ENCODE measurements at regions not wholly inside any gene's neighbourhood (a gene's known extent, or its start where the extent isn't known, plus 50 kb on each side); places are given as distances from the start of the nearest gene placed in this dataset.
"Not testable (repeated sequence)": the region's sequence is repeated elsewhere in the genome, so short reads cannot be mapped to it uniquely, and the experiment has no call there.

GRCh38 chr6:118372413-118372812 is 175.7 kb upstream of the PLN start:
- Histone ChIP-seq H3F3A (ENCODE audit: insufficient read depth, low read depth) (no peaks in the 10 kb centered on the region), H4K20me1 (ENCODE audit: insufficient read depth) (no peaks in the 10 kb centered on the region), H3K27me3 (ENCODE audit: insufficient read depth, low read depth) (no peaks in the 10 kb centered on the region), H3K4me1 (replicated peaks; ENCODE audit: insufficient read depth) (no peaks in the 10 kb centered on the region), H3K4me3 (no peak overlapping the region), H3K9me2 (ENCODE audit: insufficient read depth) (0 out of 2 replicates have a peak, but pooled peaks cover 3% of the 10 kb centered on the region), H2AFZ (no peak overlapping the region), H3K27ac (no peak overlapping the region), H3K9me3 (ENCODE audit: insufficient read depth, low read depth) (0 out of 2 replicates have a peak, but pooled peaks cover 3% of the 10 kb centered on the region), H3K36me3 (ENCODE audit: low read depth) (no peaks in the 10 kb centered on the region), H3K79me2 (ENCODE audit: low read depth) (no peaks in the 10 kb centered on the region), H3K4me2 (no peak overlapping the region)
- CTCF ChIA-PET, result no interaction called here
- DNase-seq, result no peak
- TF ChIP-seq, protein P1, sequence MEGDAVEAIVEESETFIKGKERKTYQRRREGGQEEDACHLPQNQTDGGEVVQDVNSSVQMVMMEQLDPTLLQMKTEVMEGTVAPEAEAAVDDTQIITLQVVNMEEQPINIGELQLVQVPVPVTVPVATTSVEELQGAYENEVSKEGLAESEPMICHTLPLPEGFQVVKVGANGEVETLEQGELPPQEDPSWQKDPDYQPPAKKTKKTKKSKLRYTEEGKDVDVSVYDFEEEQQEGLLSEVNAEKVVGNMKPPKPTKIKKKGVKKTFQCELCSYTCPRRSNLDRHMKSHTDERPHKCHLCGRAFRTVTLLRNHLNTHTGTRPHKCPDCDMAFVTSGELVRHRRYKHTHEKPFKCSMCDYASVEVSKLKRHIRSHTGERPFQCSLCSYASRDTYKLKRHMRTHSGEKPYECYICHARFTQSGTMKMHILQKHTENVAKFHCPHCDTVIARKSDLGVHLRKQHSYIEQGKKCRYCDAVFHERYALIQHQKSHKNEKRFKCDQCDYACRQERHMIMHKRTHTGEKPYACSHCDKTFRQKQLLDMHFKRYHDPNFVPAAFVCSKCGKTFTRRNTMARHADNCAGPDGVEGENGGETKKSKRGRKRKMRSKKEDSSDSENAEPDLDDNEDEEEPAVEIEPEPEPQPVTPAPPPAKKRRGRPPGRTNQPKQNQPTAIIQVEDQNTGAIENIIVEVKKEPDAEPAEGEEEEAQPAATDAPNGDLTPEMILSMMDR (conservative IDR thresholded peaks at IDR 0.05), result no peak
- no peak for TF ChIP-seq EZH2 (IDR thresholded peaks at IDR 0.05; ENCODE audit: low read depth)
- POLR2A ChIA-PET (ENCODE audit: unreplicated experiment), result no interaction called here
- intact Hi-C loops (cut with micrococcal nuclease; ENCODE audit: unreplicated experiment), result no loop called here
- BruUV-seq (replicated peaks), result no TSS peak

- 0 out of 2 replicates have a peak, but pooled peaks cover 3% of the 10 kb centered on the region for H3K9me3 ChIP-seq (ENCODE audit: insufficient read depth, low read depth)
- ChIA-PET CTCF (no interaction called here), POLR2A (ENCODE audit: unreplicated experiment) (no interaction called here)
- DNase-seq, result no peak
- H3K27me3 ChIP-seq (ENCODE audit: insufficient read depth, low read depth), result no peaks in the 10 kb centered on the region
- H2AFZ ChIP-seq, result no peak overlapping the region
- no TSS peak for BruUV-seq (replicated peaks)
- no peaks in the 10 kb centered on the region for H3K4me1 ChIP-seq (replicated peaks; ENCODE audit: insufficient read depth)
- no peaks in the 10 kb centered on the region for H3F3A ChIP-seq (ENCODE audit: insufficient read depth, low read depth)
- H3K36me3 ChIP-seq (ENCODE audit: low read depth), result no peaks in the 10 kb centered on the region
- H4K20me1 ChIP-seq (ENCODE audit: insufficient read depth), result no peaks in the 10 kb centered on the region
- H3K4me2 ChIP-seq, result no peak overlapping the region
- 0 out of 2 replicates have a peak, but pooled peaks cover 3% of the 10 kb centered on the region for H3K9me2 ChIP-seq (ENCODE audit: insufficient read depth)
- H3K79me2 ChIP-seq (ENCODE audit: low read depth), result no peaks in the 10 kb centered on the region
- no peak overlapping the region for H3K4me3 ChIP-seq
- intact Hi-C loops (cut with micrococcal nuclease; ENCODE audit: unreplicated experiment), result no loop called here
- no peak overlapping the region for H3K27ac ChIP-seq
- TF ChIP-seq, protein P1 (conservative IDR thresholded peaks at IDR 0.05), result no peak
- no peak for TF ChIP-seq EZH2 (IDR thresholded peaks at IDR 0.05; ENCODE audit: low read depth)
Measured at GRCh38 chr6:118377711-118378414, 170.2 kb upstream of the PLN start.

DNA sequence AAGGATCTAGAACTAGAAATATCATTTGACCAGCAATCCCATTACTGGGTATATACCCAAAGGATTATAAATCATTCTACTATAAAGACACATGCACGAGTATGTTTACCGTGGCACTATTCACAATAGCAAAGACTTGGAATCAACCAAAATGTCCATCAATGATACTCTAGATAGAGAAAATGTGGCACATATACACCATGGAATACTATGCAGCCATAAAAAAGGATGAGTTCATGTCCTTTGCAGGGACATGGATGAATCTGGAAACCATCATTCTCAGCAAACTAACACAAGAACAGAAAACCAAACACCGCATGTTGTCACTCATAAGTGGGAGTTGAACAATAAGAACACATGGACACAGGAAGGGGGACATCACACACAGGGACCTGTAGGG is 167.5 kb upstream of the PLN start:
- H3K79me2 ChIP-seq (ENCODE audit: low read depth); H3K4me1 ChIP-seq (replicated peaks; ENCODE audit: insufficient read depth); H4K20me1 ChIP-seq (ENCODE audit: insufficient read depth); H3K27me3 ChIP-seq (ENCODE audit: insufficient read depth, low read depth); H3K36me3 ChIP-seq (ENCODE audit: low read depth); CTCF ChIA-PET; H3K4me3 ChIP-seq; H3K9me2 ChIP-seq (ENCODE audit: insufficient read depth); H3K9me3 ChIP-seq (ENCODE audit: insufficient read depth, low read depth); H3F3A ChIP-seq (ENCODE audit: insufficient read depth, low read depth); DNase-seq; H3K4me2 ChIP-seq; H2AFZ ChIP-seq; BruUV-seq (replicated peaks); H3K27ac ChIP-seq; POLR2A ChIA-PET (ENCODE audit: unreplicated experiment); intact Hi-C loops (cut with micrococcal nuclease; ENCODE audit: unreplicated experiment): not testable (repeated sequence)

DNA sequence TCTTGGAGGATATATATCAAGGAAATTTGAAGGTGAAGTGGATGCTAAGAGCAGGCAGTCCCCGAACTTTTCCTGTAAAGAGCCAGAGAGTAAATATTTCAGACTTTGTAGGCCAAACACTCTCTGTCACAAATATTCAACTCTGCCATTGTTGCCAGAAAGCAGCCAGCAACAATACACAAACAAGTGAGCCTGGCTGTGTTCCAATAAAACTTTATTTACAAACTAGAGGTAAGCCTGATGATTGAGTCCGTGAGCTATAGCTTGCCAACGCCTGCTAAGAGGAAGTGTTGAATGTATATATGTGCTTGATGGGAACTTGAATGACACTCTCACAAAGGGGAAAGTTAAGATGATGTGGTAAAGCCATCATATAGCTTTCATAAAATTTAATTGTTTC is 166.0 kb upstream of the PLN start:
- Histone ChIP-seq H3K27ac (no peak overlapping the region), H4K20me1 (ENCODE audit: insufficient read depth) (no peaks in the 10 kb centered on the region), H3K4me2 (no peak overlapping the region), H3K27me3 (ENCODE audit: insufficient read depth, low read depth) (no peaks in the 10 kb centered on the region), H3K4me3 (no peak overlapping the region), H3K4me1 (replicated peaks; ENCODE audit: insufficient read depth) (no peaks in the 10 kb centered on the region), H2AFZ (no peak overlapping the region), H3K9me3 (ENCODE audit: insufficient read depth, low read depth) (no peaks in the 10 kb centered on the region; the same call in 1 of the 2 replicates), H3K79me2 (ENCODE audit: low read depth) (no peaks in the 10 kb centered on the region), H3K9me2 (ENCODE audit: insufficient read depth) (0 out of 2 replicates have a peak, but pooled peaks cover under 1% of the 10 kb centered on the region), H3F3A (ENCODE audit: insufficient read depth, low read depth) (0 out of 2 replicates have a peak, but pooled peaks cover under 1% of the 10 kb centered on the region), H3K36me3 (ENCODE audit: low read depth) (no peaks in the 10 kb centered on the region)
- intact Hi-C loops (cut with micrococcal nuclease; ENCODE audit: unreplicated experiment), result no loop called here
- no peak for DNase-seq
- BruUV-seq (replicated peaks), result no TSS peak
- ChIA-PET POLR2A (ENCODE audit: unreplicated experiment) (no interaction called here), CTCF (no interaction called here)
- TF ChIP-seq EZH2 (IDR thresholded peaks at IDR 0.05; ENCODE audit: low read depth), result no peak
- TF ChIP-seq, protein P1 (conservative IDR thresholded peaks at IDR 0.05), result no peak

All from PC-9 (cell line).